Hepatocyte (in vitro differentiated cells): ENCODE measurements at regions not wholly inside any gene's neighbourhood (a gene's known extent, or its start where the extent isn't known, plus 50 kb on each side); places are given as distances from the start of the nearest gene placed in this dataset.

Source experiments
- DNase-seq: peaks from one replicate; pipeline ENCODE4 v3.0.0-alpha.2; 2016; ENCODE audit warnings: low spot score
- H2AFZ ChIP-seq: fragments of 200-600 bp; sonication (generic); 2 replicates; pipeline ENCODE4 v1.6.0; 2016; ENCODE audit warnings: antibody characterized with exemption, mild to moderate bottlenecking
- H3K27ac ChIP-seq: fragments of 200-600 bp; sonication (generic); 2 replicates; pipeline ENCODE4 v1.5.1; 2016; ENCODE audit warnings: mild to moderate bottlenecking
- H3K27me3 ChIP-seq: fragments of 200-600 bp; sonication (generic); 2 replicates; pipeline ENCODE4 v1.6.1; 2016
- H3K36me3 ChIP-seq: fragments of 200-600 bp; sonication (generic); replicated peaks from 2 replicates; pipeline ENCODE4 v1.5.1; 2016; ENCODE audit warnings: low read depth; ENCODE audit not compliant: insufficient read depth
- H3K4me1 ChIP-seq: fragments of 200-600 bp; sonication (generic); 2 replicates; pipeline ENCODE4 v1.5.1; 2016; ENCODE audit warnings: mild to moderate bottlenecking, moderate library complexity; ENCODE audit not compliant: insufficient read depth
- H3K4me2 ChIP-seq: fragments of 200-600 bp; sonication (generic); 2 replicates; pipeline ENCODE4 v1.6.0; 2016
- H3K4me3 ChIP-seq: fragments of 200-600 bp; sonication (generic); 2 replicates; pipeline ENCODE4 v1.5.1; 2016; ENCODE audit warnings: mild to moderate bottlenecking
- H3K79me2 ChIP-seq: fragments of 200-600 bp; sonication (generic); 2 replicates; pipeline ENCODE4 v1.6.0; 2017; ENCODE audit warnings: mild to moderate bottlenecking
- H3K9me2 ChIP-seq: fragments of 200-600 bp; sonication (generic); replicated peaks from 2 replicates; pipeline ENCODE4 v1.6.0; 2017; ENCODE audit warnings: mild to moderate bottlenecking; ENCODE audit not compliant: insufficient read depth
- H3K9me3 ChIP-seq: fragments of 200-600 bp; sonication (generic); 2 replicates; pipeline ENCODE4 v1.5.1; 2016; ENCODE audit warnings: low read depth, mild to moderate bottlenecking
- H4K20me1 ChIP-seq: fragments of 200-600 bp; sonication (generic); 2 replicates; pipeline ENCODE4 v1.6.0; 2016; ENCODE audit warnings: mild to moderate bottlenecking; ENCODE audit not compliant: insufficient read depth, poor library complexity, severe bottlenecking
- EZH2 ChIP-seq: fragments of 200-600 bp; sonication (generic); IDR thresholded peaks from 2 replicates; pipeline ENCODE4 v1.6.1; 2016; ENCODE audit warnings: antibody characterized with exemption, mild to moderate bottlenecking, borderline replicate concordance
- EZH2phosphoT487 ChIP-seq: fragments of 200-600 bp; sonication (generic); IDR thresholded peaks from one replicate; pipeline ENCODE4 v1.6.1; 2018; ENCODE audit warnings: antibody characterized with exemption, mild to moderate bottlenecking, low read depth, moderate library complexity; ENCODE audit not compliant: unreplicated experiment, severe bottlenecking
- WGBS: methylation state at CpG from one replicate; pipeline ENCODE4 v1.1.6; 2016; ENCODE audit warnings: low lambda C conversion rate; ENCODE audit errors: missing lambda C conversion rate; 5-methylcytosine and 5-hydroxymethylcytosine counted together
- TF ChIP-seq, protein P1 (sequence below): fragments of 200-600 bp; sonication (generic); IDR thresholded peaks from 2 replicates; pipeline ENCODE4 v1.5.1; 2016; ENCODE audit warnings: antibody characterized with exemption, mild to moderate bottlenecking; ENCODE audit not compliant: poor library complexity

GRCh38 chr5:133687212-133688061 lies 75.1 kb upstream of the FSTL4 start:
- no peaks in the 10 kb centered on the region for H3K4me1 ChIP-seq
- no peaks in the 10 kb centered on the region for H4K20me1 ChIP-seq
- no peak overlapping the region for H3K4me2 ChIP-seq
- H3K27me3 ChIP-seq: peaks cover 29% of the 10 kb centered on the region
- H3K9me3 ChIP-seq: no peaks in the 10 kb centered on the region
- H3K79me2 ChIP-seq: no peaks in the 10 kb centered on the region
- WGBS: 56% methylated on average over 11 of the region's 11 CpGs
- no peaks in the 10 kb centered on the region for H3K9me2 ChIP-seq
- TF ChIP-seq EZH2phosphoT487 (no peak), EZH2 (no peak)
- TF ChIP-seq, protein P1, sequence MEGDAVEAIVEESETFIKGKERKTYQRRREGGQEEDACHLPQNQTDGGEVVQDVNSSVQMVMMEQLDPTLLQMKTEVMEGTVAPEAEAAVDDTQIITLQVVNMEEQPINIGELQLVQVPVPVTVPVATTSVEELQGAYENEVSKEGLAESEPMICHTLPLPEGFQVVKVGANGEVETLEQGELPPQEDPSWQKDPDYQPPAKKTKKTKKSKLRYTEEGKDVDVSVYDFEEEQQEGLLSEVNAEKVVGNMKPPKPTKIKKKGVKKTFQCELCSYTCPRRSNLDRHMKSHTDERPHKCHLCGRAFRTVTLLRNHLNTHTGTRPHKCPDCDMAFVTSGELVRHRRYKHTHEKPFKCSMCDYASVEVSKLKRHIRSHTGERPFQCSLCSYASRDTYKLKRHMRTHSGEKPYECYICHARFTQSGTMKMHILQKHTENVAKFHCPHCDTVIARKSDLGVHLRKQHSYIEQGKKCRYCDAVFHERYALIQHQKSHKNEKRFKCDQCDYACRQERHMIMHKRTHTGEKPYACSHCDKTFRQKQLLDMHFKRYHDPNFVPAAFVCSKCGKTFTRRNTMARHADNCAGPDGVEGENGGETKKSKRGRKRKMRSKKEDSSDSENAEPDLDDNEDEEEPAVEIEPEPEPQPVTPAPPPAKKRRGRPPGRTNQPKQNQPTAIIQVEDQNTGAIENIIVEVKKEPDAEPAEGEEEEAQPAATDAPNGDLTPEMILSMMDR: no peak
- no peaks in the 10 kb centered on the region for H3K36me3 ChIP-seq
- no peak overlapping the region for H3K4me3 ChIP-seq
- H2AFZ ChIP-seq: no peak overlapping the region
- DNase-seq: no peak
- no peak overlapping the region for H3K27ac ChIP-seq

DNA sequence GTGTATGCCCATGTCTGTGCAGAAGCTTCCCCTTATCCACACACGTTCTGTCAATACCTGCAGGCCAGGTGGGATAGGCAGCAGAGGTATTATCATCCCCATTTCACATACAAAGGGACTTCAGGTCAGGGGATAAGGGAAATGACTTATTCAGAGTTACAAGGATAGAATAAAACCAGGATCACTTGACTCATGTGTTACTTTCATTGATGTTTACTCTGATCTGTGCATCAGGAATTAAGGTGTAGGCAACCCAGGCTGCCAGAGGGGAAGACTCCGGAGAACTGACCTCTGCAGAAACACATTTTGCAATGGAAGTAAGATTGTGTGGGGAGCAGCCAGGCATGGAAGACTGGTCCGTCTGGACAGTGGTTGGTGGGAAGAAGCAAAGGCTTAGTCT lies 74.2 kb upstream of the FSTL4 start:
- H3K4me1 ChIP-seq: no peaks in the 10 kb centered on the region
- H4K20me1 ChIP-seq: no peaks in the 10 kb centered on the region
- H3K9me3 ChIP-seq: no peaks in the 10 kb centered on the region
- TF ChIP-seq, protein P1: no peak
- TF ChIP-seq EZH2 (no peak), EZH2phosphoT487 (no peak)
- H3K9me2 ChIP-seq: no peaks in the 10 kb centered on the region
- WGBS: 77% methylated on average over 3 of the region's 3 CpGs
- no peaks in the 10 kb centered on the region for H3K79me2 ChIP-seq
- H3K4me3 ChIP-seq: no peak overlapping the region
- no peak overlapping the region for H3K4me2 ChIP-seq
- H2AFZ ChIP-seq: no peak overlapping the region
- no peak for DNase-seq
- H3K27ac ChIP-seq: no peak overlapping the region
- peaks cover 29% of the 10 kb centered on the region for H3K27me3 ChIP-seq
- no peaks in the 10 kb centered on the region for H3K36me3 ChIP-seq

GRCh38 chr5:133685402-133686018 lies 73.2 kb upstream of the FSTL4 start:
- WGBS: 89% methylated on average over 8 of the region's 8 CpGs
- no peak for DNase-seq
- no peaks in the 10 kb centered on the region for H3K36me3 ChIP-seq
- H3K4me2 ChIP-seq: no peak overlapping the region
- H3K4me3 ChIP-seq: no peak overlapping the region
- H3K27me3 ChIP-seq: peaks cover 19% of the 10 kb centered on the region
- no peaks in the 10 kb centered on the region for H3K9me3 ChIP-seq
- no peaks in the 10 kb centered on the region for H3K9me2 ChIP-seq
- H4K20me1 ChIP-seq: no peaks in the 10 kb centered on the region
- no peak overlapping the region for H2AFZ ChIP-seq
- H3K4me1 ChIP-seq: no peaks in the 10 kb centered on the region
- TF ChIP-seq, protein P1: no peak
- no peak for TF ChIP-seq EZH2
- TF ChIP-seq EZH2phosphoT487: no peak
- no peaks in the 10 kb centered on the region for H3K79me2 ChIP-seq
- no peak overlapping the region for H3K27ac ChIP-seq
